Upper lobe of left lung (tissue), 6 donors: ENCODE measurements at regions not wholly inside any gene's neighbourhood (a gene's known extent, or its start where the extent isn't known, plus 50 kb on each side); places are given as distances from the start of the nearest gene placed in this dataset.
"Not testable (repeated sequence)": the region's sequence is repeated elsewhere in the genome, so short reads cannot be mapped to it uniquely, and the experiment has no call there.

Experiments
- ATAC-seq, 2 donors: fragments of 200-7000 bp; cut with Tn5 transposase; one replicate each; pipeline ENCODE4 v1.9.1; 2022; ENCODE audit warnings: mild to moderate bottlenecking in 2 of 2, moderate library complexity in 2 of 2; ENCODE audit not compliant: low FRiP score in 2 of 2
- DNase-seq, 2 donors: peaks; one replicate each; pipeline ENCODE4 v3.0.0-alpha.2; 2019 to 2020
- H3K27ac ChIP-seq, 4 donors: fragments of 200-600 bp; sonication (generic); one replicate each; pipeline ENCODE4 v1.5.1; 2016 to 2019
- H3K27me3 ChIP-seq, 4 donors: fragments of 200-600 bp; sonication (generic); one replicate each; pipeline ENCODE4 v1.5.1; 2017 to 2019
- H3K36me3 ChIP-seq, 4 donors: fragments of 200-600 bp; sonication (generic); one replicate each; pipeline ENCODE4 v1.5.1; 2016 to 2019
- H3K4me1 ChIP-seq, 4 donors: fragments of 200-600 bp; sonication (generic); one replicate each; pipeline ENCODE4 v1.5.1; 2018 to 2019
- H3K4me3 ChIP-seq, 4 donors: fragments of 200-600 bp; sonication (generic); one replicate each; pipeline ENCODE4 v1.5.1; 2017 to 2019; ENCODE audit warnings: mild to moderate bottlenecking in 2 of 4, moderate library complexity in 1 of 4
- H3K9me3 ChIP-seq, 4 donors: fragments of 200-600 bp; sonication (generic); one replicate each; pipeline ENCODE4 v1.5.1; 2018 to 2019
- EP300 ChIP-seq, 4 donors: sonication (generic); formaldehyde crosslinking; IDR thresholded peaks; one replicate each; pipeline ENCODE4 v1.5.1; 2017; ENCODE audit warnings: antibody characterized with exemption in 4 of 4, control low read depth in 2 of 4
- POLR2A ChIP-seq, 4 donors: fragments of 450-650 bp; IDR thresholded peaks; one replicate each; pipeline ENCODE4 v1.5.1; 2016 to 2017; ENCODE audit warnings: antibody characterized with exemption in 4 of 4, mild to moderate bottlenecking in 2 of 4
- POLR2AphosphoS5 ChIP-seq, 2 donors: sonication (generic); formaldehyde crosslinking; IDR thresholded peaks; one replicate each; pipeline ENCODE4 v1.5.1; 2017; ENCODE audit warnings: antibody characterized with exemption in 2 of 2
- WGBS, 2 donors: methylation state at CpG; one replicate each; pipeline ENCODE4 v1.1.5; 2017 to 2018; 5-methylcytosine and 5-hydroxymethylcytosine counted together
- TF ChIP-seq, protein P1 (sequence below), 6 experiments: fragments of 450-650 bp in 4 of 6; fragments of 200-600 bp in 2 of 6; sonication (generic) in 2 of 6; IDR thresholded peaks; one replicate each; pipeline ENCODE4 v1.5.1; 2016 to 2019; ENCODE audit warnings: antibody characterized with exemption in 6 of 6
- donor health status: DM: no; HTN: no; CAD: no; lungs with moderate emphysema.
- donor health status: DM: no; HTN: yes; CAD: no; lungs with severe emphysema.

GRCh38 chr2:150122871-150123613 is 364.4 kb downstream of the RND3 start:
- no peaks in the 10 kb centered on the region for H3K9me3 ChIP-seq
- no peak overlapping the region for H3K27ac ChIP-seq
- peaks cover 0 to 12% (median 5%) of the 10 kb centered on the region in 4 donors for H3K4me1 ChIP-seq
- no peak for ATAC-seq
- DNase-seq = no peak
- no peaks in the 10 kb centered on the region for H3K27me3 ChIP-seq
- H3K4me3 ChIP-seq = no peak overlapping the region
- WGBS, 2 donors = 77 to 80% methylated on average over 2 of the region's 2 CpGs
- H3K36me3 ChIP-seq = no peaks in the 10 kb centered on the region
- no peak for TF ChIP-seq POLR2A (IDR thresholded peaks at IDR 0.05)
- TF ChIP-seq, protein P1, sequence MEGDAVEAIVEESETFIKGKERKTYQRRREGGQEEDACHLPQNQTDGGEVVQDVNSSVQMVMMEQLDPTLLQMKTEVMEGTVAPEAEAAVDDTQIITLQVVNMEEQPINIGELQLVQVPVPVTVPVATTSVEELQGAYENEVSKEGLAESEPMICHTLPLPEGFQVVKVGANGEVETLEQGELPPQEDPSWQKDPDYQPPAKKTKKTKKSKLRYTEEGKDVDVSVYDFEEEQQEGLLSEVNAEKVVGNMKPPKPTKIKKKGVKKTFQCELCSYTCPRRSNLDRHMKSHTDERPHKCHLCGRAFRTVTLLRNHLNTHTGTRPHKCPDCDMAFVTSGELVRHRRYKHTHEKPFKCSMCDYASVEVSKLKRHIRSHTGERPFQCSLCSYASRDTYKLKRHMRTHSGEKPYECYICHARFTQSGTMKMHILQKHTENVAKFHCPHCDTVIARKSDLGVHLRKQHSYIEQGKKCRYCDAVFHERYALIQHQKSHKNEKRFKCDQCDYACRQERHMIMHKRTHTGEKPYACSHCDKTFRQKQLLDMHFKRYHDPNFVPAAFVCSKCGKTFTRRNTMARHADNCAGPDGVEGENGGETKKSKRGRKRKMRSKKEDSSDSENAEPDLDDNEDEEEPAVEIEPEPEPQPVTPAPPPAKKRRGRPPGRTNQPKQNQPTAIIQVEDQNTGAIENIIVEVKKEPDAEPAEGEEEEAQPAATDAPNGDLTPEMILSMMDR (IDR thresholded peaks at IDR 0.05) = no peak
- no peak for TF ChIP-seq EP300 (IDR thresholded peaks at IDR 0.05)
- no peak for TF ChIP-seq POLR2AphosphoS5 (IDR thresholded peaks at IDR 0.05)

- TF ChIP-seq EP300 (IDR thresholded peaks at IDR 0.05) (no peak), POLR2A (IDR thresholded peaks at IDR 0.05) (no peak), POLR2AphosphoS5 (IDR thresholded peaks at IDR 0.05) (no peak)
- TF ChIP-seq, protein P1 (IDR thresholded peaks at IDR 0.05) = no peak
- no peaks in the 10 kb centered on the region for H3K9me3 ChIP-seq
- H3K27me3 ChIP-seq = no peaks in the 10 kb centered on the region
- ATAC-seq (no peak), DNase-seq (no peak)
- H3K36me3 ChIP-seq = no peaks in the 10 kb centered on the region
- H3K4me3 ChIP-seq = no peak overlapping the region
- H3K4me1 ChIP-seq = peaks cover 0 to 12% (median 5%) of the 10 kb centered on the region in 4 donors
- no peak overlapping the region for H3K27ac ChIP-seq
- WGBS, 2 donors = 81 to 95% methylated on average over 3 of the region's 3 CpGs
These were observed 365.3 kb downstream of the RND3 start for GRCh38 chr2:150122156-150122555.

GRCh38 chr2:150120326-150120955 is 367.0 kb downstream of the RND3 start:
- no peak overlapping the region for H3K27ac ChIP-seq
- no peaks in the 10 kb centered on the region for H3K9me3 ChIP-seq
- no peak for DNase-seq
- ATAC-seq = no peak
- TF ChIP-seq POLR2A (IDR thresholded peaks at IDR 0.05) = no peak
- no peak for TF ChIP-seq POLR2AphosphoS5 (IDR thresholded peaks at IDR 0.05)
- TF ChIP-seq, protein P1 (IDR thresholded peaks at IDR 0.05) = no peak
- TF ChIP-seq EP300 (IDR thresholded peaks at IDR 0.05) = no peak
- peaks cover 0 to 6% (median 2%) of the 10 kb centered on the region in 4 donors for H3K4me1 ChIP-seq
- H3K4me3 ChIP-seq = no peak overlapping the region
- H3K27me3 ChIP-seq = no peaks in the 10 kb centered on the region
- WGBS, 2 donors = 53 to 56% methylated on average over 11 of the region's 11 CpGs
- no peaks in the 10 kb centered on the region for H3K36me3 ChIP-seq

GRCh38 chr2:150119819-150120218 is 367.6 kb downstream of the RND3 start:
- H3K36me3 ChIP-seq = no peaks in the 10 kb centered on the region
- no peak for ATAC-seq
- TF ChIP-seq POLR2AphosphoS5 (IDR thresholded peaks at IDR 0.05) (no peak), EP300 (IDR thresholded peaks at IDR 0.05) (no peak), POLR2A (IDR thresholded peaks at IDR 0.05) (no peak)
- TF ChIP-seq, protein P1 (IDR thresholded peaks at IDR 0.05) = no peak
- H3K4me1 ChIP-seq = peaks cover 0 to 5% (median 1%) of the 10 kb centered on the region in 4 donors
- 73 to 76% methylated on average over 3 of the region's 3 CpGs for WGBS, 2 donors
- no peaks in the 10 kb centered on the region for H3K9me3 ChIP-seq
- H3K27ac ChIP-seq = no peak overlapping the region
- H3K4me3 ChIP-seq = no peak overlapping the region
- no peaks in the 10 kb centered on the region for H3K27me3 ChIP-seq
- no peak for DNase-seq

- H3K4me1 ChIP-seq, H3K27ac ChIP-seq, H3K36me3 ChIP-seq, H3K9me3 ChIP-seq, ATAC-seq, H3K27me3 ChIP-seq, DNase-seq, H3K4me3 ChIP-seq: not testable (repeated sequence)
- WGBS, 2 donors = 78 to 90% methylated on average over 8 of the region's 8 CpGs
These were observed 373.4 kb downstream of the RND3 start for GRCh38 chr2:150114089-150114488.
